ENCODE measurements at regions not wholly inside any gene's neighbourhood (a gene's known extent, or its start where the extent isn't known, plus 50 kb on each side); places are given as distances from the start of the nearest gene placed in this dataset.

GRCh38 chr18:75137346-75137877 is 71.5 kb downstream of the PTGR3 start:
- TF ChIP-seq CTCF (IDR thresholded peaks at IDR 0.05) (no peak), POLR2A (IDR thresholded peaks at IDR 0.05) (no peak), EP300 (IDR thresholded peaks at IDR 0.05) (no peak)
